MM.1S (cell line): ENCODE measurements at regions not wholly inside any gene's neighbourhood (a gene's known extent, or its start where the extent isn't known, plus 50 kb on each side); places are given as distances from the start of the nearest gene placed in this dataset.

Experiments used
- CTCF ChIP-seq: fragments of 300-600 bp; sonication (generic); IDR thresholded peaks from 2 replicates; pipeline ENCODE4 v1.5.1; 2016; ENCODE audit warnings: antibody characterized with exemption, low read length, mixed read lengths
- EZH2 ChIP-seq: fragments of 300-600 bp; sonication (generic); optimal IDR thresholded peaks from 2 replicates; pipeline ENCODE3; 2017; ENCODE audit warnings: low read depth, mild to moderate bottlenecking, antibody characterized with exemption, low read length, mixed read lengths

- no peak for TF ChIP-seq CTCF
- TF ChIP-seq EZH2 = no peak
These were observed 612.8 kb downstream of the INSC start for GRCh38 chr11:15727520-15727914.
